Activated CD4-positive, alpha-beta memory T cell treated with anti-CD3 and anti-CD28 coated beads, Interleukin-2, amount 10 ng/mL, durations not matched to agents 7 days and 5 days (primary cell): ENCODE measurements at regions not wholly inside any gene's neighbourhood (a gene's known extent, or its start where the extent isn't known, plus 50 kb on each side); places are given as distances from the start of the nearest gene placed in this dataset.

Experiments
- CTCF ChIA-PET: fragments of 350-600 bp; sonication (Branson Sonifier 250); formaldehyde crosslinking; loops from one replicate; lab custom pipeline; 2021; ENCODE audit warnings: antibody characterized with exemption, inconsistent platforms; lab: Charles Lee
- POLR2A ChIA-PET: fragments of 350-600 bp; sonication (Branson Sonifier 250); formaldehyde crosslinking; loops from one replicate; lab custom pipeline; 2021; ENCODE audit warnings: antibody characterized with exemption; lab: Charles Lee
- DNase-seq: peaks from one replicate; pipeline ENCODE4 v3.0.0-alpha.2; 2020
- H3K27ac Mint-ChIP-seq: one replicate; pipeline ENCODE4 v1.8.0; 2021; ENCODE audit warnings: mild to moderate bottlenecking, mixed read lengths
- H3K27me3 Mint-ChIP-seq: one replicate; pipeline ENCODE4 v1.8.0; 2021; ENCODE audit warnings: mixed read lengths
- H3K36me3 Mint-ChIP-seq: one replicate; pipeline ENCODE4 v1.8.0; 2021; ENCODE audit warnings: low read depth, mixed read lengths
- H3K4me1 Mint-ChIP-seq: one replicate; pipeline ENCODE4 v1.8.0; 2021; ENCODE audit warnings: mixed read lengths
- H3K4me3 Mint-ChIP-seq: one replicate; pipeline ENCODE4 v1.8.0; 2021; ENCODE audit warnings: mild to moderate bottlenecking, mixed read lengths
- H3K9me3 Mint-ChIP-seq: one replicate; pipeline ENCODE4 v1.8.0; 2021; ENCODE audit warnings: mixed read lengths

GRCh38 chr5:6861667-6862066, 148.4 kb downstream of the TENT4A start:
- Mint-ChIP-seq H3K4me1 (peaks cover 3% of the 10 kb centered on the region), H3K36me3 (no peaks in the 10 kb centered on the region), H3K27ac (no peak overlapping the region), H3K27me3 (peaks cover 7% of the 10 kb centered on the region), H3K4me3 (no peak overlapping the region), H3K9me3 (peaks cover 2% of the 10 kb centered on the region)
- CTCF ChIA-PET: no interaction called here
- POLR2A ChIA-PET: no interaction called here
- no peak for DNase-seq

- H3K36me3 Mint-ChIP-seq: no peaks in the 10 kb centered on the region
- no peak overlapping the region for H3K4me3 Mint-ChIP-seq
- CTCF ChIA-PET: no interaction called here
- H3K27ac Mint-ChIP-seq: no peak overlapping the region
- H3K27me3 Mint-ChIP-seq: peaks cover 7% of the 10 kb centered on the region
- H3K4me1 Mint-ChIP-seq: peaks cover 3% of the 10 kb centered on the region
- POLR2A ChIA-PET: no interaction called here
- peaks cover 2% of the 10 kb centered on the region for H3K9me3 Mint-ChIP-seq
- DNase-seq: no peak
Observed at GRCh38 chr5:6862306-6862705, 149.1 kb downstream of the TENT4A start.

- Mint-ChIP-seq H3K27me3 (peaks cover 7% of the 10 kb centered on the region), H3K4me1 (no peaks in the 10 kb centered on the region), H3K9me3 (peaks cover 7% of the 10 kb centered on the region), H3K36me3 (no peaks in the 10 kb centered on the region), H3K27ac (no peak overlapping the region), H3K4me3 (no peak overlapping the region)
- no peak for DNase-seq
- ChIA-PET POLR2A (no interaction called here), CTCF (no interaction called here)
Observed at GRCh38 chr5:6867712-6868111, 154.5 kb downstream of the TENT4A start.

- Mint-ChIP-seq H3K36me3 (no peaks in the 10 kb centered on the region), H3K4me1 (no peaks in the 10 kb centered on the region), H3K9me3 (peaks cover 7% of the 10 kb centered on the region), H3K27me3 (peaks cover 4% of the 10 kb centered on the region), H3K27ac (no peak overlapping the region), H3K4me3 (no peak overlapping the region)
- no peak for DNase-seq
- ChIA-PET POLR2A (no interaction called here), CTCF (no interaction called here)
Observed at GRCh38 chr5:6868171-6868570, 154.9 kb downstream of the TENT4A start.

GRCh38 chr5:6868575-6869215, 155.5 kb downstream of the TENT4A start:
- Mint-ChIP-seq H3K4me1 (no peaks in the 10 kb centered on the region), H3K27ac (no peak overlapping the region), H3K4me3 (no peak overlapping the region), H3K9me3 (peaks cover 7% of the 10 kb centered on the region), H3K36me3 (no peaks in the 10 kb centered on the region), H3K27me3 (peaks cover 3% of the 10 kb centered on the region)
- ChIA-PET CTCF (no interaction called here), POLR2A (no interaction called here)
- no peak for DNase-seq

- CTCF ChIA-PET: no interaction called here
- H3K4me1 Mint-ChIP-seq: no peaks in the 10 kb centered on the region
- H3K27ac Mint-ChIP-seq: no peak overlapping the region
- POLR2A ChIA-PET: no interaction called here
- DNase-seq: no peak
- H3K27me3 Mint-ChIP-seq: no peaks in the 10 kb centered on the region
- no peaks in the 10 kb centered on the region for H3K36me3 Mint-ChIP-seq
- H3K4me3 Mint-ChIP-seq: no peak overlapping the region
- peaks cover 7% of the 10 kb centered on the region for H3K9me3 Mint-ChIP-seq
Observed at GRCh38 chr5:6869677-6870076, 156.4 kb downstream of the TENT4A start.

GRCh38 chr5:6872441-6873160, 159.4 kb downstream of the TENT4A start:
- Mint-ChIP-seq H3K4me3 (no peak overlapping the region), H3K36me3 (no peaks in the 10 kb centered on the region), H3K9me3 (peaks cover 6% of the 10 kb centered on the region), H3K27me3 (no peaks in the 10 kb centered on the region), H3K27ac (no peak overlapping the region), H3K4me1 (no peaks in the 10 kb centered on the region)
- CTCF ChIA-PET: no interaction called here
- POLR2A ChIA-PET: interaction anchor here (1.0 kb wide), 1 partner anchor 44 kb away, joined by 3 read pairs; no protein-coding TSS in a partner anchor
- no peak for DNase-seq

- H3K27me3 Mint-ChIP-seq: no peaks in the 10 kb centered on the region
- no peak for DNase-seq
- H3K4me1 Mint-ChIP-seq: no peaks in the 10 kb centered on the region
- no peak overlapping the region for H3K4me3 Mint-ChIP-seq
- peaks cover 4% of the 10 kb centered on the region for H3K9me3 Mint-ChIP-seq
- CTCF ChIA-PET: no interaction called here
- H3K36me3 Mint-ChIP-seq: no peaks in the 10 kb centered on the region
- POLR2A ChIA-PET: no interaction called here
- H3K27ac Mint-ChIP-seq: no peak overlapping the region
Observed at GRCh38 chr5:6873359-6873758, 160.1 kb downstream of the TENT4A start.

- no peak for DNase-seq
- Mint-ChIP-seq H3K27ac (no peak overlapping the region), H3K36me3 (no peaks in the 10 kb centered on the region), H3K9me3 (peaks cover 4% of the 10 kb centered on the region), H3K4me1 (no peaks in the 10 kb centered on the region), H3K27me3 (no peaks in the 10 kb centered on the region), H3K4me3 (no peak overlapping the region)
- CTCF ChIA-PET: interaction anchor here (1.1 kb wide), 1 partner anchor 55 kb away, joined by 3 read pairs; no protein-coding TSS in a partner anchor
- POLR2A ChIA-PET: no interaction called here
Observed at GRCh38 chr5:6875376-6875775, 162.1 kb downstream of the TENT4A start.

- CTCF ChIA-PET: no interaction called here
- POLR2A ChIA-PET: no interaction called here
- H3K4me1 Mint-ChIP-seq: no peaks in the 10 kb centered on the region
Observed at GRCh38 chr5:6877986-6878828, 165.0 kb downstream of the TENT4A start.

GRCh38 chr5:6885581-6885980, 172.3 kb downstream of the TENT4A start:
- H3K4me3 Mint-ChIP-seq: no peak overlapping the region
- DNase-seq: no peak
- peaks cover 15% of the 10 kb centered on the region for H3K4me1 Mint-ChIP-seq
- no peaks in the 10 kb centered on the region for H3K27me3 Mint-ChIP-seq
- peaks cover 30% of the 10 kb centered on the region for H3K9me3 Mint-ChIP-seq
- no peaks in the 10 kb centered on the region for H3K36me3 Mint-ChIP-seq
- POLR2A ChIA-PET: no interaction called here
- H3K27ac Mint-ChIP-seq: no peak overlapping the region
- CTCF ChIA-PET: no interaction called here

More at GRCh38 chr5:6877986-6878828, 165.0 kb downstream of the TENT4A start:
- no peaks in the 10 kb centered on the region for H3K9me3 Mint-ChIP-seq
- no peak overlapping the region for H3K27ac Mint-ChIP-seq
- DNase-seq: no peak
- no peak overlapping the region for H3K4me3 Mint-ChIP-seq
- H3K27me3 Mint-ChIP-seq: no peaks in the 10 kb centered on the region
- no peaks in the 10 kb centered on the region for H3K36me3 Mint-ChIP-seq

GRCh38 chr5:6886866-6887265, 173.6 kb downstream of the TENT4A start:
- H3K4me1 Mint-ChIP-seq: peaks cover 15% of the 10 kb centered on the region
- no peak overlapping the region for H3K4me3 Mint-ChIP-seq
- peaks cover 30% of the 10 kb centered on the region for H3K9me3 Mint-ChIP-seq
- POLR2A ChIA-PET: no interaction called here
- DNase-seq: no peak
- no peaks in the 10 kb centered on the region for H3K27me3 Mint-ChIP-seq
- CTCF ChIA-PET: no interaction called here
- H3K27ac Mint-ChIP-seq: no peak overlapping the region
- H3K36me3 Mint-ChIP-seq: no peaks in the 10 kb centered on the region

GRCh38 chr5:6889030-6889429, 175.8 kb downstream of the TENT4A start:
- H3K36me3 Mint-ChIP-seq: no peaks in the 10 kb centered on the region
- CTCF ChIA-PET: no interaction called here
- no peak overlapping the region for H3K27ac Mint-ChIP-seq
- POLR2A ChIA-PET: no interaction called here
- H3K9me3 Mint-ChIP-seq: peaks cover 30% of the 10 kb centered on the region
- H3K27me3 Mint-ChIP-seq: no peaks in the 10 kb centered on the region
- no peak overlapping the region for H3K4me3 Mint-ChIP-seq
- no peak for DNase-seq
- peaks cover 15% of the 10 kb centered on the region for H3K4me1 Mint-ChIP-seq
